Testis (tissue), 2 donors: ENCODE measurements at regions not wholly inside any gene's neighbourhood (a gene's known extent, or its start where the extent isn't known, plus 50 kb on each side); places are given as distances from the start of the nearest gene placed in this dataset.

Experiments
- DNase-seq: peaks from one replicate; pipeline ENCODE4 v3.0.0-alpha.2; 2019
- H3K27ac ChIP-seq, 2 donors: fragments of 200-600 bp; sonication (generic); one replicate each; pipeline ENCODE4 v1.5.1; 2019
- H3K27me3 ChIP-seq: fragments of 200-600 bp; sonication (generic); one replicate; pipeline ENCODE4 v1.5.1; 2019
- H3K36me3 ChIP-seq: fragments of 200-600 bp; sonication (generic); one replicate; pipeline ENCODE4 v1.5.1; 2017; ENCODE audit warnings: low read depth; ENCODE audit errors: missing control alignments
- H3K4me1 ChIP-seq: fragments of 200-600 bp; sonication (generic); one replicate; pipeline ENCODE4 v1.5.1; 2019
- H3K4me3 ChIP-seq, 2 donors: fragments of 200-600 bp; sonication (generic); one replicate each; pipeline ENCODE4 v1.5.1; 2017 to 2019
- H3K9me3 ChIP-seq: fragments of 200-600 bp; sonication (generic); one replicate; pipeline ENCODE4 v1.5.1; 2017
- POLR2A ChIP-seq: fragments of 450-650 bp; IDR thresholded peaks from one replicate; pipeline ENCODE4 v1.6.1; 2017; ENCODE audit warnings: antibody characterized with exemption, mild to moderate bottlenecking, moderate library complexity
- WGBS, 2 donors: methylation state at CpG; one replicate each; pipeline ENCODE4 v1.1.5; 2018; 5-methylcytosine and 5-hydroxymethylcytosine counted together
- intact Hi-C: fragments of 100-400 bp; cut with DNase I; formaldehyde crosslinking; loops from one replicate; pipeline ENCODE4 v1.15.1; 2023; ENCODE audit warnings: low total_unique reads
- TF ChIP-seq, protein P1 (sequence below), 3 experiments: fragments of 450-650 bp in 2 of 3; fragments of 200-600 bp in 1 of 3; sonication (generic) in 1 of 3; IDR thresholded peaks; one replicate each; pipeline ENCODE4 v1.5.1; 2016 to 2019; ENCODE audit warnings: antibody characterized with exemption in 3 of 3, mild to moderate bottlenecking in 2 of 3, moderate library complexity in 1 of 3

DNA sequence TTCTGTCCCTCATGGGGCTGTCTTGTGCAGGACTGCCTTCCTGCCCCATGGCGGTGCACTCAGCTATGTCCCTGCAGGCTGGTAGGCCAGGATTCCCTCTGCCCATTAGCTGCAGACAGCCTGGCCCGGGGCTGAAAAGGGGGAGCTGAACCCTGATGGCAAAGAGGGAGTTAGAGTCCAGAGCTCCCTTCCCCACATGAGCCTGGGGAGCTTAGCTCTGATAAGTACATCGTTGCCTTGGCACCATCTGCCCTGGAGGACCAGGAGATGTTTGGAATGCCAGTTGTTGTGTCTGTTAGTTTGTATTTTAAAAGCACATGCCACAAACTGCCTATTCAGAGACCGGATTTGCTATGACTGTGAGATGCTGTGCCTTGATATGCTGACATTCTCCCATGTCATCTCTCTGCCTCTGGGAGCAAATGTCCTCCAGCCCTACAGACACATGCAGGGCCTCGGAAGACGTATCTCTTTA, 65.1 kb upstream of the AFF3 start:
- no peaks in the 10 kb centered on the region for H3K27me3 ChIP-seq
- WGBS, 2 donors, result 79 to 81% methylated on average over 6 of the region's 6 CpGs
- no peaks in the 10 kb centered on the region for H3K9me3 ChIP-seq
- H3K27ac ChIP-seq, result no peak overlapping the region
- H3K4me3 ChIP-seq, result no peak overlapping the region
- H3K4me1 ChIP-seq, result no peaks in the 10 kb centered on the region
- intact Hi-C loops, result no loop called here
- TF ChIP-seq POLR2A, result no peak
- TF ChIP-seq, protein P1, sequence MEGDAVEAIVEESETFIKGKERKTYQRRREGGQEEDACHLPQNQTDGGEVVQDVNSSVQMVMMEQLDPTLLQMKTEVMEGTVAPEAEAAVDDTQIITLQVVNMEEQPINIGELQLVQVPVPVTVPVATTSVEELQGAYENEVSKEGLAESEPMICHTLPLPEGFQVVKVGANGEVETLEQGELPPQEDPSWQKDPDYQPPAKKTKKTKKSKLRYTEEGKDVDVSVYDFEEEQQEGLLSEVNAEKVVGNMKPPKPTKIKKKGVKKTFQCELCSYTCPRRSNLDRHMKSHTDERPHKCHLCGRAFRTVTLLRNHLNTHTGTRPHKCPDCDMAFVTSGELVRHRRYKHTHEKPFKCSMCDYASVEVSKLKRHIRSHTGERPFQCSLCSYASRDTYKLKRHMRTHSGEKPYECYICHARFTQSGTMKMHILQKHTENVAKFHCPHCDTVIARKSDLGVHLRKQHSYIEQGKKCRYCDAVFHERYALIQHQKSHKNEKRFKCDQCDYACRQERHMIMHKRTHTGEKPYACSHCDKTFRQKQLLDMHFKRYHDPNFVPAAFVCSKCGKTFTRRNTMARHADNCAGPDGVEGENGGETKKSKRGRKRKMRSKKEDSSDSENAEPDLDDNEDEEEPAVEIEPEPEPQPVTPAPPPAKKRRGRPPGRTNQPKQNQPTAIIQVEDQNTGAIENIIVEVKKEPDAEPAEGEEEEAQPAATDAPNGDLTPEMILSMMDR (IDR thresholded peaks at IDR 0.05), result no peak
- H3K36me3 ChIP-seq, result no peaks in the 10 kb centered on the region
- no peak for DNase-seq

DNA sequence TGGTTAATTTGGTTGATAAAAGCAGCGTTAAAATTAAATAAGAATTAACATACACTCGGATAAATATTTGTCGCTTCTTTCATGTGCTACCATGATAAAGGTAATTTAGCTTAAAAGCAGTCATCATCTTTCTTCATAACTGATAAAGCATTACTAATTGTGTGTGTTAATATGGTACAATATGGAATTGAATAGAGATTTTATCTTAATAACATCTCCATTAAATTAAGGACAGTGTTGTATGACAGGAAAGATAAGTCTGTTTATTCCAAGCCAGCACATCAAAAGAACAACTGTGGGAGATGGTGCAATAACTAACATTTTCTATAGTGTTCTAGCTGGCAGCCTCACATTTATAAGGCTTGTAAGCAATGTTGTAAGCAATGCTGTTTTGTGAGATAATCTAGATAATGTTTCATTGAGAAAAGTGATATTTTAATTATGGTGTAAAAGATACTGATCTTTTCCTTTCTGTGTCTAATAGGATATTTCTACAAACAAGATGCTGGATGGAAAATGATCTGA, 64.4 kb upstream of the AFF3 start:
- no peak for TF ChIP-seq POLR2A
- TF ChIP-seq, protein P1 (IDR thresholded peaks at IDR 0.05), result no peak
- Histone ChIP-seq H3K4me1 (no peaks in the 10 kb centered on the region), H3K27me3 (no peaks in the 10 kb centered on the region), H3K27ac (no peak overlapping the region), H3K36me3 (no peaks in the 10 kb centered on the region), H3K9me3 (no peaks in the 10 kb centered on the region), H3K4me3 (no peak overlapping the region)
- DNase-seq, result no peak
- intact Hi-C loops, result no loop called here
- WGBS, 2 donors, result 92 to 98% methylated on average over 3 of the region's 3 CpGs

DNA sequence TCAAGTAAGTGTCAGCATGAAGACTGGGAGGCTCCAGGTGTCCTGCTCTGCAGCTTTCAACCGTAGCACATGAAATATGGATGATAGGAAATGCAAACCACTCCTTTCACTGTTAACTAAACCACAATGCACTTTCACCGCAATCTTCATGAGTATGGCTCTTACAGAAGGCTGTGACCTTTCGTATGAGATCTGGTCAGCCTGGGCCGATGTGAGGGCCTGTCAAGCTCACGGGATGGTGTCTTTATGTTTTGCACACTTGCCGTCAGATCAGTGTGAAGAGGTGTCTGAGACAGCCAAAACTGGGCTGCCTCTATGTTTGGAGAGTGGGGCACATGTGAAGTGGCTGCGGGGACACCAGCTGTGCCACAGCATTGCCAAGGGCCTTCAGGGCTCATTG, 62.8 kb upstream of the AFF3 start:
- Histone ChIP-seq H3K27me3 (no peaks in the 10 kb centered on the region), H3K4me1 (no peaks in the 10 kb centered on the region), H3K36me3 (no peaks in the 10 kb centered on the region), H3K4me3 (no peak overlapping the region), H3K9me3 (no peaks in the 10 kb centered on the region), H3K27ac (no peak overlapping the region)
- TF ChIP-seq, protein P1 (IDR thresholded peaks at IDR 0.05), result no peak
- no peak for TF ChIP-seq POLR2A
- DNase-seq, result no peak
- intact Hi-C loops, result no loop called here
- 88 to 94% methylated on average over 7 of the region's 7 CpGs for WGBS, 2 donors

DNA sequence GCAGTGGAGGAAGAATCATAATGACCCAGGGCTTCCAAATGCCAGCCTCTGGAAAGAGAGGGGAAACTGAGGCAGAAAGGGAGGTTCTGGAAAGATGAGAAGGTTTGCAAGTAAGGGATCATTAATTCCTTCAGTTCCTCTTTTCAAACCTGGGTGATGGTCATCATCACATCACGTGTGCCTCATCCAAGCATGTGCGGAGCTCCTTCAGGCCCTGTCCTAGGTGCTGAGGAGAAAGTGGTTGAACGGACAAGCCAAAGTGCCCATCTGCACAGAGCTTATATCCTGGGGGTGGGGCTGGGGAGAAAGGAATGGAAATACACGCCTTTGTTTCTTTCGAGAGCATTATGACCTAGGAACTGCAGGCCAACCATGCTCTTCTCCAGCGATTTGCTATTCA, 60.2 kb upstream of the AFF3 start:
- DNase-seq, result no peak
- intact Hi-C loops, result no loop called here
- WGBS, 2 donors, result 92 to 96% methylated on average over 6 of the region's 6 CpGs

DNA sequence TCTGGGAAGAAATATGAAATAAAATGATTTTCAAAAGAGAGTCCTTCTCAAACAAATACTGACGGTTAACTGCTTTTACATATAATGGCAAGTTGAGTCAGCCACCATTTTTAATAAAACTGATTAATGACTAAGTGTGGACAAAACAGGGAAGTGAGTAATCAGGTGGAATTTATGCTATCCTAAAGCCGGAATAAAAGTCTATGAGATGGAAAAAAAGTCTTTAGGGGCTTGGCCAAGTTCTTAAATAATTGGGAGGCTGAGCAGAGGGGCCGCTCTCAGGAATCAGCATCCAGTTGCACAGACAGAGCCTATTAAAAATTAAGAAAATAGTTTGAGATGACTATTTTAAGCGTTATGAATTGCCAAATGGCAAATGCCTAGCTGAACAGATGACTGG, 58.6 kb upstream of the AFF3 start:
- TF ChIP-seq, protein P1 (IDR thresholded peaks at IDR 0.05), result no peak
- TF ChIP-seq POLR2A, result no peak
- Histone ChIP-seq H3K36me3 (no peaks in the 10 kb centered on the region), H3K9me3 (no peaks in the 10 kb centered on the region), H3K27ac (no peak overlapping the region), H3K4me3 (no peak overlapping the region), H3K4me1 (peaks cover 15% of the 10 kb centered on the region), H3K27me3 (no peaks in the 10 kb centered on the region)
- 61 to 73% methylated on average over 4 of the region's 4 CpGs for WGBS, 2 donors
- DNase-seq, result no peak
- intact Hi-C loops, result no loop called here

More for the DNA sequence above, 60.2 kb upstream of the AFF3 start:
- Histone ChIP-seq H3K36me3 (no peaks in the 10 kb centered on the region), H3K27me3 (no peaks in the 10 kb centered on the region), H3K27ac (no peak overlapping the region), H3K4me3 (no peak overlapping the region), H3K4me1 (peaks cover 12% of the 10 kb centered on the region), H3K9me3 (no peaks in the 10 kb centered on the region)
- TF ChIP-seq POLR2A, result no peak
- TF ChIP-seq, protein P1 (IDR thresholded peaks at IDR 0.05), result no peak
